GM19025 (cell line): ENCODE measurements at regions not wholly inside any gene's neighbourhood (a gene's known extent, or its start where the extent isn't known, plus 50 kb on each side); places are given as distances from the start of the nearest gene placed in this dataset.

Experiments
- ATAC-seq: cut with Tn5 transposase; IDR thresholded peaks from one replicate; pipeline ENCODE4 v1.9.1; 2021; ENCODE audit warnings: mild to moderate bottlenecking, low read depth, moderate library complexity; ENCODE audit not compliant: unreplicated experiment

DNA sequence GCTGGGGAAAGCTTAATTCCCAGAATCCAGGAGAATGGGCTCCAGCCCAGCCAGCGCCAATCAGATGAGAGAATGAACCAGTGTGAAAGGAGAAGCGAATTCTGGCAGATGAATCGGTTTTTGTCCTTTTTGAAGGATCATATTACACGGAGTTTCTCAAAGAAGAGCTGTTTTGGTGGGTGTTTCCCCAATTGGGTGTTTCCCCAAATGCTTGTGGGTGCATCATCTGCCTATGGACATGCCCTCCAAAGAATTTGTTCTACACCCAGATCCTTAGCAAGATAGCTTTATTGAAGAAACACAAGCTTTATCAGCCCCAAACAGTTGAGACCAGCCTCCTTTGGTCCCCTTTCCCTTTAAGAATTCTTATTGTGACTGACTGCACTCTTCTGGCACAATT lies 186.5 kb upstream of the GPR26 start:
- no peak for ATAC-seq

DNA sequence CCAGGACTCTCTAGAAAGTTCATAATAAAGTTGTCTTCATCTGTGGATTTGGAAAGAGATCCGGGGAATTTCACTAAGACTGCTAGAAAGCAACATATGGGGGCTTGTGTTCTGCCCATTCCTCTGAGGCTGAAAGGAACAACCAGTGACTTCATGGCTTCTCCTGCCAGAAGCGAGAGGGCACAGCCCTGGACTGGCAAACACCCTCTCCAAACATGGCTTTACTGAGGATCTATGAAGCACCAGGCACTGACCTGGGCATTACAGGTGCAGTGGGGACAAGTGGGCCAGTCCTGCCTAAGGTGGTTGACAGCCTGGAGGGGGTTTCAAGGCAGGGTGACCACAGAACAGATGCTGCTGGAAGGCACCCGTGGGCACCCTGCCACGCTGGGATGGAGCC lies 185.8 kb upstream of the GPR26 start:
- no peak for ATAC-seq

DNA sequence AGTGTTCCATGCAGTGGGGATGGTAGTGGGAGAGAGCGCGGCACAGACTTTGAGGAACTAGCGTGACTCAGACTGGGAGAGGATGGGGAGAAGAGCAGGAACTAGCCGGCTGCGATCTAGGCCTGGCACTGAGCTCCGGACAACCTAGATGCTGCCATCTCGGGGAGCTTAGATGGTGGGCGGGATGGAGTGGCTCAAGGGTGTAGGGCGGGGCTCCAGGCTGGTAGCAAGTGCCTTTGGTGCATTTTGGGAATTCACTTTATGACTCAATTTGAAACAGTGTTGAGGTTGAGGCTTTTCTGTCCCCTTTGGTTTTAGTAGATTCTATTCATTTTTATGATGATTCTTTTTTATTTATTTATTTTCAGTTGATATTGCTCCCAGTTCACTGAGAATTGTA lies 185.3 kb upstream of the GPR26 start:
- no peak for ATAC-seq

DNA sequence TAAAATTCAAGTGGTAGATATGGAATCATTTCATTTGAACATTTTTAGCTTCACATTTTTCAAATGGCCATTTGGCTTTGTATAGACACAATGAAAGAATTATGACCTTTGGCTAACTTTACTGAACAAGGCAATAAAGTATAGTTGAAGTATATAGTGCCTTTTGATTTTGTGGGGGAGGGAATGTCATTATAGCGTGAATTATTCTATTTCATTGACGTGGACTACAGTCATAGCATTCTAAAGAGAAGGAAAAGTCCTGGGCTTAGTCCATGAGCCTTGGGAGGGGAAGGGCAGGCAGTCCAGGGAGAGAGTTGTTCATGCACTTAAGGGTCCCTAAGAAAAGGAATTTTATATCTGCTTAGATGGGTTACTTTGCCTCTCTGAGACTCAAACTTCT lies 181.4 kb upstream of the GPR26 start:
- ATAC-seq = no peak

DNA sequence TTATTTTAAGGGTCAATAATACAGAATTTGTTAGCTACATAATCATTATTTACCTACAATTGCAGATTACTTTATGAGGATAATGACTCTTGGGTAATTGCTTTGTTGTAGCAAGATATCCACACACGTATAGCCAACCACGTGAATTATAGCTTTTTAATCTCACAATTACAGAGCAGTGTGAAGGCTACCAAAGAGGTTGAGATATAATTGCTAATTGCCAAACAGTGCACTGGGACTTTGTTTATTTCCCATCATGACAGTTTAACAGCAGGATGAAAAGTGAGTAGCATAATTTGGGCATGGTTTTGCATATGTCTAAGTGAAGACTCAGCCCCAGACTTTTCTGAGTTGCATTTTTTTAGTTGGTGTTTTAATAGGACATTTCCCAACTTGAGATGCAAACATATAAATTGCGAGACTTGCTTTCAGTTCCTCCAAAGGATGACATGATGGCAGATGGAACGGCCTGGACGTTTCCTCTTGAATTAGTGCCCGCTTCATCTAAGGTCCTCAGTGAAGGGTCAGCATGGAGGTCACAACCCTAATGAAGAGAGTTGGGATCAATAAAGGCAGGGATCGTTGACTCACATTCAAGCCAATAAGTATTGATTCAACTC lies 180.7 kb upstream of the GPR26 start:
- no peak for ATAC-seq

DNA sequence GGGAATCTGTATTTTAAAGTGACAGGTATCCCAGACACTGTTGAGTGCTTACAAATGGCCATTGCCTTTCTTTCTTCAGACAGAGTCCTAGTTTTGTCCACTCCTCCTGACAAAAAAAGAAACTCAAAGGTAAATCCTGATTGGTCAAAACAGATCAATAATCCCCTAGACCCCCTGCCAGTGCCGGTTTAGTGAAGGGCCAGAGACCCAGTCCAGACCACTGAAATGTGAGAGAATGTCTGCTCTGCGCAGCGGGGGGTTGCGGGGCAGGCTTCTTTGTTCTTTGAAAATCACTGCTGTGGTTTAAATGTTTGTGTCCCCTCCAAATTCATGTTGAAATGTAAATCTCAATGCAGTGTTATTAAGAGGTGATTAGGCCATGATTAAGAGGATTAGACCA lies 177.7 kb upstream of the GPR26 start:
- ATAC-seq = no peak

DNA sequence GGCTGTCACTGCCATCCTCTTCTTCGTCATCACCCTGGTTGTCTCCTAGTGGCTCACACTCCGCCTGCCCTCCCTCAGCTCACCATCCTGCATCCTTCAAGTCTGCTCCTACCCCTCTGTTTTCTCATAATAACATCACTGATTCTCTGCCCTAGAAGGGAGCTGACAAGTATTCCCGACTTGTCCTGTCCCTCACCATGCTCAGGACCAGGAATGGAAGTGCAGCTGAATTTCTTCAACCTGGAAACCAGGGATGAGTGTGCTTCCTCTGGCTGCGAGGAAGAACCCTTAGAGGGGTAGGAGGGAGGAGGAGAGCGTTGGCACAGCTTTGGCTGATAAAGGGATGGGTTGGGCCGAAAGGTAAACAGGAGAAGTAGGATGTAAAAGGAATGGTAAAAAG lies 174.8 kb upstream of the GPR26 start:
- no peak for ATAC-seq

DNA sequence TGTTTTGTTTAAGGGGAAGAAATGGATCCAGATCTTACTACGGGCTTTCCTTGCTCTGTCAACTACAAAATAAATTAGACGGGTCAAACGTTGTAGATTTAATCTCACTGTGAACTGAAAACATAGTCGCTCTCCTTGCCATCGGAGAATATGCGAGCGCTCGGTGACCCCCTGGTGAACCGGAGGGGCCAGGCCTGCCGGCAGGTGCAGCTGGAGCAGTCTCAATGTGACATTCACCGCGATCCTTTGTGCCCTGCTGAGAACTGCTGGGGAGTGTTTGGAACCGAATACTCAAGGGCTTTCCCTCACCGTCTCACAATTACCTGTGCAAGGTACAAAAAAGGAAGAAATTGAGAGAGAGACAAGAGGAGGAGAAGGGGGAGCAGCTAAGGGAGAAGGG lies 174.1 kb upstream of the GPR26 start:
- no peak for ATAC-seq

DNA sequence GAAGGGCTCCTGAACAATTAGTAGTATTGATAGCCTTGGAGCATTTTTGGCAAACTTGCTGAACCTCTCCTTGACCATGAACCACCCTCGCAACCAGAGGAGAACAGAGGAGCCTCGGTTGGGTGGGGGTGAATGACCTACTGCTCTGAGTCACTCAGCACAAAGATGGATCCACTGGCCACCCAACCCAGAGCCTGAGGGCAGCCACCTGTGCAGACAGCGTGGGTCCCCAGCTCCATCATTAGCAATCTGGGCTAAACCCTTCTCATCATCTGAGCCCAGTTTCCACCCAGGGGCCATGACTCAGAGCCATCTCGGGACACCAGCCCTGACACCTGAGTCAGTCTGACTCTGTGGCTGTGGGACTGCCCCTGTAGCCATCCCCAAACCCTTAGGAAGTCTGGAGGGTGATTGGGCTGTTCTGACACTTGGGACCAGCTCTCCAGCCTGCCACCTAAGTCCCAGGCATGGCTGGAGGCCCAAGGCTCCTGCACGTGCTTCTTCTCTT lies 171.8 kb upstream of the GPR26 start:
- ATAC-seq = no peak

DNA sequence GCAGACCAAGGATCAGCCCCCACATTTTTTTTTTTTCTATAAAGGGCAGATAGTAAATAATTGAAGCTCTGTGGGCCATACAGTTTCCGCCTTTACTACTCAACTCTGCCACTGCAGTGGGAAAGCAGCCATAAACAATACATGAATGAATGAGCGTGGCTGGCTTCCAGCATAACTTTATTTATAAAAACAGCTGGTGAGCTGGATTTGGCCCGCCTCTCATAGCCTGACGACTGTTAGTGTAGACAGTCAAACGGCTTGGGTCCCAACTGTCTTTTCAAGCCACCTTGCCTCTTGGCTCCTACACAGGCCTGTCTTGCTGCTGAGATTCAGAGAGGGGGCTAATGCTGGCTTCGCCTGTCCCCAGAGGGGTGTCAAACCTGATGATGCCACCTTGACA lies 169.8 kb upstream of the GPR26 start:
- no peak for ATAC-seq

DNA sequence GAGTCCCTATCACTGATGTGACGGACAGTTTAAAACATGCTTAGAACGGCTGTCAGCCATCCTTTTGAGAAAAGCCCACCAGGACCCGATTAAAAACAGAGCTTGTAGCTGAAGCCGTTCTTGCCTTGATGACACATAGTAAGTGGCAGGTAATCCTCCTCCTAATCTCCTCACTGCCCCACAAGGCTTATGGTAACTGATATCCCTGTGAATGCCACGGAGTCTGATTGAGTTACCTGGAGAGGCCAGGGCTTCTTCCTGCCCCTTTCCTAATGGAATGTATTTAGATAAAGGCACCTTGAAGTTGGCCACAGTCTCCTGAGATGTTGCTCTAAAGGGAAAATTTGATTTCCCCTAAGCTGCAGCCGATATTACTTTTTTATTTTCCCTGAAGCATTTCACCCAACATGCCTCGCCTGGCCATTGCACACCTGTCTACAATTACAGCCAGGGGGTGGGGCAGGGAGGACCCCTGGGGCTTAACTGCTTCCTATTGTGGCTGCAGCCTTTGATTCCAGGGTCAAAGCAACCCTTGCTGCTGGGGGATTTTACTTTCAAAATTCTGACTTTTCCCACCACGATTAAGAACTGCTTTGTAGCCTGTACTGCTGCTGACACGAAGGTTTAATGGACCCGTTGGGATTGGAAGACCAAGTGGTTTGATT lies 169.0 kb upstream of the GPR26 start:
- ATAC-seq = no peak

DNA sequence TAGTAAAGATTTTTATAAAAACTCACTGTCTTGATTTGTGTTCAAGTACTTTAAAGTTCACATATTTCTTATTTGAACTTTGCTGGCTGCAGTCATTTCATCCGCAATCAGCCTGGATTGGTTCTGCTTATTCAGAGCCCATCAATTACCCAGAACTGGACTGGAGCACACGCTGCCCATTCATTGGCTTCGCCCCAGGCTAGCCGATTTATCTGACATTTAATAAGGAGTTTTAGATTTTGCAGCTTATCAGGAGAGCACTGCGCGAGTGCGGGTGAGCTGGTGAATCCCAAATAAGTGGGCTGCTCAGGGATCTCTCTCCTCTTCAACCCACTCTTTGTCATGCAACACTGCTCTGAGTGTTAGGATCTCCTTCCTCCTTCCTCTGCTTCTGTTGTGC lies 166.0 kb upstream of the GPR26 start:
- no peak for ATAC-seq

DNA sequence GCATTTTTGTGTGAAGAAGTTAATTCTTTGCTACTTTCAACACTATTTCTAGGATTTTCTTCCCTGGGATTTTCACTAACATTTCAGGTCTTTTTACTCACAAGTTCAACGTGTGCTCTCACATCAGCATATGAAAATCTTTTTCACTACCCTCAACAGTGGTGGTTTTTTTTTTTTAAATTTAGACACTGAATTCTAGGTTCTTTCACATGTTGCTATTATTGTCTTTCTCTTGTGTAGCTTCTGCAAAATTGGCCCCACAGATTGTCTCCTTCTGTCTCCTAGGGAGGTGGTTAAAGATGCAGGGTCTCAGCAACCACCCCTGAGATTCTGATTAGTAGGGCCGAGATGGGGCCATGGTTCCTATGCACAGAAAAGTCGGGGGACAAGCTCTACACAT lies 165.0 kb upstream of the GPR26 start:
- ATAC-seq = no peak

DNA sequence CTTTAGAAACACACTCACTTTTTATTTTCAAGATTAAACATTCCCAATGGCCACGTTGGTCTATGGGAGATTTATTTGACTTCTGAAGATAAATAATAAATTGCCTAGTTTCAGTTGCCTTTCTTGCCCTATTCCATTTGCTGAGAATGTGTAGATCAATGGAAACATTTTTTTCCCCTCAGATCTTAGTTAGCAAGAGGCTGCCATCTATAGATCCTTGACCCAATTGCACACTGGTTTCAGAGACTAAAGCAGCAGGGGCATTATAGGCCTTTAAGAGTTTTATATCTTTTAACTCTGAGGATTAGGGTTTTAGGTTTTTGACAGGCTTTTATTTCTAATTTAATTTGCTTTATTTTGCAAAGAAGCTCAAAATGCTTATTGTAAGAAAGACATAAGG lies 163.2 kb upstream of the GPR26 start:
- no peak for ATAC-seq

DNA sequence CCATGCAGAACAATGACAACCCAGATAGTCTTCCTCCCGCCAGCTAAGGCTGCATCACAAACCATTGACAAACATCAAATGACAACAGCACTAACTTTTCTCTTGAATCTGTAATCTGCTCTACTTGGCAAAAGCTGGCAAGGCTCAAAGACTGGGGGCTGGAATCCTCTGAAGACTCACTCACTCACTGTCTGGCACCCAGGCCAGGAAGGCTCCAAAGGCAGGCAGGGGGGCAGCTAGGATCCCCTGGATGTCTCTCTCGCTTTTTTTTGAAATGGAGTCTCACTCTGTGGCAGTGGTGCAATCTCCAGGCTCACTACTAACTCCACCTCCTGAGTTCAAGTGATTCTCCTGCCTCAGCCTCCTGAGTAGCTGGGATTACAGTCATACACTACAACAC lies 159.7 kb upstream of the GPR26 start:
- no peak for ATAC-seq

DNA sequence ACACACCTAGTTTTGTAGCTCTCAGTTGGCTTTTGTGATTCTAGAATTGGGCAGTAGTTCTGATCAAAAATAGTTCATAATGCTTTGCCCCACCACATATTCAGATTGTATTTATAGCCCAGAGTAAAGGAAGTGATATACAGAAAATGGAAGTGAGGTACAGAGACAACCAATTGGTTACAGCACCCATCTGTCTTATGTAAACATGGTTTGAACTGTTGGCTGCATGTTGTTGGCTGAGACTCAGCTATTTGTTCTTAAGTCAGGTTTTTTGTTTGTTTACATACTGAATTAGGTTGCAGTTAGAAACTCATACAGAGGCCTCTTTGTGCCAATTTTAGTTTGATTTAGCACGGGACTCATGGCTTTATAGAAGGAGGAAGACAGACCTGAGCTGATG lies 158.9 kb upstream of the GPR26 start:
- ATAC-seq = no peak

DNA sequence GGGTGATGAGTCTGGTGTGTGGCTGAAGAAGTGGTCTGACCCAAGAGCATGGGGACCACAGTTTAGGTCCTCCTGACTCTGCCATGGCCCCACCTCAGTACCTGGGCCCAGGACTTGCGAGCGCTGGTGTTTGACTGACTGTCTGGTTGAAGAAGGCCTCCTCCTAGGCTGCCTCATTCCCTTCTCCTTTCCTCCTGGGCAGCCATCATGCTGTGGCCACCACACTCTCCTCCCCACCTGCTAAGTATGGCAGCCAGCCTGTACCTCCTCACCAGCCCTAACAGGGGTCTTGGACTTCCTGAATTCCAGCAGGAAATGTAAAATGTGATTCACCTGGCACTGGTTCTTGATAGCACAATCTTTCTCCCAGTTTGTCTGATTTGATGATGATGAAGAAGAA lies 156.8 kb upstream of the GPR26 start:
- no peak for ATAC-seq

DNA sequence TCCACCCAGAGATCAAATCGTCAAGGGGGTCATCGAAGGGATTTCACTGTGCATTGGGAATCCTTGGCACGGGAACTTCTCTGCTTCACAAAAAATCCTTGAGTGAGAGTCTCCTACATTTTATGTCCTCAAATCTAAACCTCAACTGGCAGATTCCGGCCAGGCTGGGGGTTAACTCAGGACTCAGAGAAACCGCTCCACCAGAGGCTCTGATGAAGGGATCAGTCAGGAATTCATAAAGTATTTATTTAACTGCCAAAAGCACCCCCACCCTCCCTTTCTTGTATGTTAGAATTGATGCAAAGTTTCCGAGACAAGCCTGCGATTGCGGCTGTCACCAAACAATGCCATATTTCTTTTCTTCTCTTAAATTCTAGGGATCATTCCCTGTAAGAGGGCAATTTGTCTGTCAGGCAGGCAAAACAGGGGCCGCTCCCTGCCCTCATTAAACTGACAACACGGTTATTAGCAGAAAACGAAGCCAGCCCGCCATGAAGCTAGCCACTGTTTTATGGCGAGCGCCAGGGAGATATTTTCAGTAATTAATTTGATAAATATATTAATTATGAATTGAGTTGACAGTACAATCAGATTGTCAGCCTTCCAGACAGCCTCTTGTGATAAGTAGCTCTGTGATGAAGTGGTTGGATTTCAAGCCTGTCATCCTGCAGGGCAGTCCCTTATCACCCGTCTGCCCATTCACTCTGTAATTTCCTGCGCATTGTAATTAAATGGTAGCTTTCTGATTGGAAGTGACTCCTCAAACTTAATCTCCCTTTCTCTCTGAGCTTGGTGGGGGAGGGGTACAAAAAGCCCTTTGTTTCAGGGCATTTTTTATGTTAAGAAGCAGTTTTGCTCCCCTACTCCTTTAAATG lies 153.0 kb upstream of the GPR26 start:
- no peak for ATAC-seq

DNA sequence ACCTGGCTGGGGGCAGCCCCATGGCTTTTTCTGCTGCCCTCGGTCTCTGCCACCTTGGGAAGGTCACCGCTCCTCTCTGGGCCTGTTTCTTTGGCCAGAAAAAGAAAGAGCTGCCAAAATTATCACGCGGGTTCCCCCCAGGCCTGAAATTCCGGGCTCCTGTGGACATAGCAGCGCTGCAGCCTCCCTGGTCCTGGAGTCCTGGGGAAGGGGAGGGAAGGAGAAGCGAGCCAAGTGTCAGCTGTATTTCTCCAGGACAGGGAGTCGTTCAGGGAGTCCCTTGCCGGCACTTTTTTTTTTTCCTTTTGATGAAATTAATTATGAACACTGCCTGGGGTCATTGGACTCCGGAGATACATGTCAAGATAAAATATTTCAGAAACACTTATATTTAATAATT lies 152.3 kb upstream of the GPR26 start:
- no peak for ATAC-seq

DNA sequence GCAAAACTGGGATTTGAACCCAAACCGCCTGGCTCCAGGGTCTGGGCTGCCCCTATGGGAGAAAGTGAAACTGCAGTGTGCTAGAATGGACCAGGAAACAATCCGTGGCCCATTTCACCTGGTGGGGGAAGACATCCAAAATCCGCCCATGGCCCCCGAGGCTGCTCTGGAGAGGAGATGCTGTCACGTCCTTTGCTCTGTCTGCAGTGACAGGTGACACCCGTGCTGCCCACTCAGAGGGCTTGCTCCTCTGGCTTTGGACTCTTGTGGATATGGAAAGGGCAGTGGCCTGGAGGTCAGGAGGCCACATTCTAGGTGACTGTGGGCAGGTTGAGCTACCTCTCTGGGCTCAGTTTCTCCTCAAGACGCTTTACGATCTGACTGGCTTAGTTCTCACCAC lies 151.2 kb upstream of the GPR26 start:
- ATAC-seq = no peak

DNA sequence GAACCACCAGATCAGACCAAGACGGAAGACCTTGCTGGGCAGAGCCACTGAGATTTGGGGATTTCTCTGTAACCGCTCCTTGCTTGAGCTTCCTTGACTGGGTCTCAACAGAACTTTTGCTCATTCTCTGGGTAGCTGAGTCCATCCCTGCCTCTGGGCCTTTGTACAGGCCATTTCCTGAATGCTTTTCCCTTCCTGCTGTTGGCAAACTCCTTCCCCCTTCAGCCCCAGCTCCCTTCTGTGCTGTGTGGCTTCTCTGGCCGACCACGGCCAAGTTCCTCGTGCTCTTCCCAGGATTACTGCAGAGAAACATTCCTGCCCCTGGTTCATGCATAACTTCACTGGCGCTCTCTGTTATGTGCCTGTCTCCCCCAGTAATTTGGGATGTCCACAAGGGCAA lies 150.5 kb upstream of the GPR26 start:
- no peak for ATAC-seq

DNA sequence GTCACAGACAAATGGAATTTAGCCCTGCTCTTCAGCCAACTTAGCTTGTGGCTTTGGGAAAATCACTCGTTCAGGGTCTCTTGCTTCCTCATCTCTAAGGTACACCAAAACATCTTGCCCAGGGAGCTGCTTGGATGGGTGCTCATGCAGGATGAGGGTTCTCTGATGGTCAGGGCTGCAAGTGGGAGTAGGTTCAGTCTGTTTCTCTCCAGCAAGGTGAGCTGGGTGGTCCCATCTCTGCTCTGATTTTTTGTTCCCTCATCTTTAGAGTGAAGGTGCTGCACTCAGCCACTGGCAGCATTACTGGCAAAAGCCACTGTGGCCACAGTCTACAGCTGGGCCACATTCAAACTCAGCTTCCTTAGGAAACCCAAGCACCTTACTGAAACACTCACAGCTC lies 149.9 kb upstream of the GPR26 start:
- ATAC-seq = no peak
